ENCODE measurements at regions not wholly inside any gene's neighbourhood (a gene's known extent, or its start where the extent isn't known, plus 50 kb on each side); places are given as distances from the start of the nearest gene placed in this dataset.

DNA sequence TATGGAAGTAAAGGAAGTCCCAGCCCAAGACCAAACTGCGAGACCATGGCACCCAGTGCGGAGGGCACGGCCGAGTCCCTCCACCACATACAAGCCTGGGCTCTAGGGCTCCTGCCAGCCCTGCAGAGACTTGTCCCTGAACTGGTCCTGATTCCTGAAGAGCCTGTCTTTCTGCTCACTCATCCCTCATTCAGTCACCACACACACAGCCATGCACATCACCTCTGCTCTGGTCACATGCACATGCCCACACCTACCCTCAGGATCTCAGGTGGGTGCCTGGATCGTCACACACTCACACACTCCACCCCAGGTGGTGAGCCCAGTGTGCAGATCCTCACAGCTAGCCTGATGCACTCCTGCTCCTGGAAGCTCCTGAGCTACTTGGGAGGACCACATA, 71.4 kb upstream of the LAPTM4A start:
- no peak overlapping the region for H3K27ac ChIP-seq
- no peaks in the 10 kb centered on the region for H3K9me3 ChIP-seq
- H3K36me3 ChIP-seq = no peaks in the 10 kb centered on the region
- TF ChIP-seq, protein P1, sequence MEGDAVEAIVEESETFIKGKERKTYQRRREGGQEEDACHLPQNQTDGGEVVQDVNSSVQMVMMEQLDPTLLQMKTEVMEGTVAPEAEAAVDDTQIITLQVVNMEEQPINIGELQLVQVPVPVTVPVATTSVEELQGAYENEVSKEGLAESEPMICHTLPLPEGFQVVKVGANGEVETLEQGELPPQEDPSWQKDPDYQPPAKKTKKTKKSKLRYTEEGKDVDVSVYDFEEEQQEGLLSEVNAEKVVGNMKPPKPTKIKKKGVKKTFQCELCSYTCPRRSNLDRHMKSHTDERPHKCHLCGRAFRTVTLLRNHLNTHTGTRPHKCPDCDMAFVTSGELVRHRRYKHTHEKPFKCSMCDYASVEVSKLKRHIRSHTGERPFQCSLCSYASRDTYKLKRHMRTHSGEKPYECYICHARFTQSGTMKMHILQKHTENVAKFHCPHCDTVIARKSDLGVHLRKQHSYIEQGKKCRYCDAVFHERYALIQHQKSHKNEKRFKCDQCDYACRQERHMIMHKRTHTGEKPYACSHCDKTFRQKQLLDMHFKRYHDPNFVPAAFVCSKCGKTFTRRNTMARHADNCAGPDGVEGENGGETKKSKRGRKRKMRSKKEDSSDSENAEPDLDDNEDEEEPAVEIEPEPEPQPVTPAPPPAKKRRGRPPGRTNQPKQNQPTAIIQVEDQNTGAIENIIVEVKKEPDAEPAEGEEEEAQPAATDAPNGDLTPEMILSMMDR (IDR thresholded peaks at IDR 0.05) = no peak
- TF ChIP-seq POLR2AphosphoS5 (IDR thresholded peaks at IDR 0.05; ENCODE audit: insufficient read depth in 1 of 2, low read depth in 1 of 2) = peak; percentile 38 to 39
- no peaks in the 10 kb centered on the region for H3K27me3 ChIP-seq
- H3K4me1 ChIP-seq = no peaks in the 10 kb centered on the region
- no peak overlapping the region for H3K4me3 ChIP-seq
- no peak for DNase-seq (ENCODE audit: extremely low spot score in 2 of 2)
- intact Hi-C loops (cut with DNase I) = no loop called here

DNA sequence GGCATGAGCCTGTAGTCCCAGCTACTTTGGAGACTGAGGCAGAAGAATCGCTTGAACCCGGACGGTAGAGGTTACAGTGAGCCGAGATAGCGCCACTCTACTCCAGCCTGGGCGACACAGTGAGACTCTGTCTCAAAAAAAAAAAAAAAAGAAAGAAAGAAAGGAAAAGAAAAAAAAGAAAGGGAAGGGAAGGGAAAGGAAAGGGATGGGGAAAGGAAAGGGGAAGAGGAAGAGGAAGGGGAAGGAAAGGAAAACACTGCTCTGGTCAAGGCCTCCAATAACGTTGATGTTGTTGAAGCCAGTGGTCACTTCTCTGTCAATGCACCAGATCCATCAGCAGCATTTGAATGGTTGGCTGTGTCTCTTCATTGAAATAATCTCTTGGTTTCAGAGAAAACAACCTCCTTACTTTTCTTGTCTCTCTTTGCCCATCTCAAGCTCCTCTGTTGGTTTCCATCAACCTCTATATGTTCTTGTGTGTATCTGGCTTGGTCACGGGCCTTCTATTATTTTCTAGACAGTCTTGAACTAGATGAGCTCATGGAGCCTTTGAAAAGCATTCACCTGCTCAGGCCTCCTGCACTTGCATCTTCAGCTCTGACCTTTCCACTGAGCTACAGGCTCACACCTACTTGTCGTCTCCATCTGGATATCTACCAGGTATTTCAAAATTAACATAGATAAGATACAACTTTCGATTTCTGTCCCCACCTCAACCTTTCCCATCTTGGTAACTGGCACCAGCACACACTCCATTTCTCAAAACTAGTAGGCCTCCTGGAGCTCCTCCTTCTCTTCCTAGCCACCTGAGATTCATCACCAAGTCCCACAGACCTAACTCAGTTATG, 69.4 kb upstream of the LAPTM4A start:
- Histone ChIP-seq H3K4me3 (no peak overlapping the region), H3K9me3 (no peaks in the 10 kb centered on the region), H3K36me3 (no peaks in the 10 kb centered on the region), H3K27ac (no peak overlapping the region), H3K4me1 (no peaks in the 10 kb centered on the region), H3K27me3 (no peaks in the 10 kb centered on the region)
- TF ChIP-seq, protein P1 (IDR thresholded peaks at IDR 0.05) = no peak
- TF ChIP-seq POLR2AphosphoS5 (IDR thresholded peaks at IDR 0.05; ENCODE audit: insufficient read depth in 1 of 2, low read depth in 1 of 2) = no peak
- TF ChIP-seq POLR2A (IDR thresholded peaks at IDR 0.05) = no peak
- intact Hi-C loops (cut with DNase I) = no loop called here
- DNase-seq (ENCODE audit: extremely low spot score in 2 of 2) = no peak

DNA sequence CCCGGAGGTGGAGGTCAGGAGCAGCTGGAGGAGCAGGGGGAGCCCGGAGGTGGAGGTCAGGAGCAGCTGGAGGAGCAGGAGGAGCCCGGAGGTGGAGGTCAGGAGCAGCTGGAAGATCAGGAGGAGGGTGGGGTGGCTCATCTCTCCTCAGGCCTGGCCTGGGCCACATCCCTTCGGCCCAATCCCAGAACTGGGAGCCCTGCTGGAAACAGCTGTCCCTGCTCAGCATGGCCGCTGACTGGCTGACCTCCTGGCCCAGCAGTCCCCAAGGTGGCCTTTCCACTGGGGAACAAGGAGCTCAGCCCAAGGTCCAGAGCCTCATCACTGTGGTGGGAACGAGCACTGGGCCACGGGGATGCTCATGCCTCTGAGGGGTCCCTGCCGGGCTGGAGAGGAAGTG, 66.6 kb upstream of the LAPTM4A start:
- H3K4me3 ChIP-seq = no peak overlapping the region
- intact Hi-C loops (cut with DNase I) = no loop called here
- no peaks in the 10 kb centered on the region for H3K27me3 ChIP-seq
- H3K27ac ChIP-seq = no peak overlapping the region
- H3K9me3 ChIP-seq = no peaks in the 10 kb centered on the region
- no peaks in the 10 kb centered on the region for H3K36me3 ChIP-seq
- TF ChIP-seq POLR2A (IDR thresholded peaks at IDR 0.05) (no peak), POLR2AphosphoS5 (IDR thresholded peaks at IDR 0.05; ENCODE audit: insufficient read depth in 1 of 2, low read depth in 1 of 2) (no peak)
- TF ChIP-seq, protein P1 (IDR thresholded peaks at IDR 0.05) = no peak
- no peak for DNase-seq (ENCODE audit: extremely low spot score in 2 of 2)
- peaks cover 21% of the 10 kb centered on the region for H3K4me1 ChIP-seq

DNA sequence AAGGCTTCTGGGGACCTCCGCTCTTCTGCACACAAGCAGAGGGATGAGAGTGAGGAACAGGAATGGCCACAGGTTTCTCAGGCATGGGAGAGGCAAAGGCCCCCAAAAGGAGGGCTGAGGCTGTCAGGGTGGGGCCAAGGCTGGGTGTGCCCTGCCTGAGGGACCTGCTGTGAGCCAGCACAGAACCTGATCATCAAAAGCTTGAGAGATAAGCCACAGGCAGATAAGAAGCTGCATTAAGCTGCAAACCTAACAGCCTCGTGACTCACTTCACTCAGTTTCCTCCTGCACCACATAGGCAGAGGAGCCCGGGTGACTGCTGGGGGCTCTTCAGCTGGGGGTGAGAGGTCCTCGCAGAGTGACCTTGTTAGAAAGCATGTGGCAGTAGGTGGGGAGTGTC, 64.5 kb upstream of the LAPTM4A start:
- Histone ChIP-seq H3K4me1 (peaks cover 21% of the 10 kb centered on the region), H3K27me3 (no peaks in the 10 kb centered on the region), H3K4me3 (no peak overlapping the region), H3K27ac (no peak overlapping the region), H3K36me3 (no peaks in the 10 kb centered on the region), H3K9me3 (no peaks in the 10 kb centered on the region)
- no peak for TF ChIP-seq POLR2AphosphoS5 (IDR thresholded peaks at IDR 0.05; ENCODE audit: insufficient read depth in 1 of 2, low read depth in 1 of 2)
- TF ChIP-seq, protein P1 (IDR thresholded peaks at IDR 0.05) = no peak
- TF ChIP-seq POLR2A (IDR thresholded peaks at IDR 0.05) = no peak
- DNase-seq (ENCODE audit: extremely low spot score in 2 of 2) = no peak
- intact Hi-C loops (cut with DNase I) = no loop called here

DNA sequence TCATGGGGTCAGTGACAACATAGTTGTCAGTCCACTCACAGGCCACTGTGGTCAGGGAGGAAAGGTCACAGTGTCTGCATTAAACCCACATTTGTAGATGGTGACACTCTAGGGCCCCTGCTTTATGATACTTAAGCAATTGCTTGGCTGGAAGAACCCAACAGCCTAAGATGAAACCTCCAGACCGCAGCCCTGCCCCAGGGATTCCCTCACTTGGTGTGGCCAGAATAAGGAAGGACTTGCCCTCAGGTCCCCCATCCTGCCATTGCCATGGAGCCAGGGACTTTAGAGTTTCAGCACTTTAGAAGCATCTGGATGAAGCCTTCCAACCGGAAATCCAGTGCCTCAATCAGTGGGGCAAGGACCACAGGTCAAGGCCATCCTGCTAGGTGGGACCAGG, 63.9 kb upstream of the LAPTM4A start:
- no peak for TF ChIP-seq POLR2AphosphoS5 (IDR thresholded peaks at IDR 0.05; ENCODE audit: insufficient read depth in 1 of 2, low read depth in 1 of 2)
- TF ChIP-seq, protein P1 (IDR thresholded peaks at IDR 0.05) = no peak
- no peak for TF ChIP-seq POLR2A (IDR thresholded peaks at IDR 0.05)
- Histone ChIP-seq H3K36me3 (no peaks in the 10 kb centered on the region), H3K9me3 (no peaks in the 10 kb centered on the region), H3K4me3 (no peak overlapping the region), H3K27me3 (no peaks in the 10 kb centered on the region), H3K27ac (no peak overlapping the region), H3K4me1 (peaks cover 21% of the 10 kb centered on the region)
- intact Hi-C loops (cut with DNase I) = no loop called here
- no peak for DNase-seq (ENCODE audit: extremely low spot score in 2 of 2)

All from vagina (tissue), 2 donors.